Neuronal stem cell (in vitro differentiated cells): ENCODE measurements at regions not wholly inside any gene's neighbourhood (a gene's known extent, or its start where the extent isn't known, plus 50 kb on each side); places are given as distances from the start of the nearest gene placed in this dataset.

Experiments
- DNase-seq: peaks from one replicate; pipeline ENCODE4 v3.0.0-alpha.2; 2013; ENCODE audit warnings: low spot score
- H2AFZ ChIP-seq: one replicate; pipeline ENCODE4 v1.6.1; 2013; ENCODE audit warnings: mild to moderate bottlenecking, low read length, inconsistent platforms
- H2AK5ac ChIP-seq: 2 replicates; pipeline ENCODE4 v1.6.1; 2013; ENCODE audit warnings: low read depth, mild to moderate bottlenecking, inconsistent platforms, low read length, moderate library complexity, mixed read lengths
- H2BK120ac ChIP-seq: 2 replicates; pipeline ENCODE4 v1.6.1; 2013; ENCODE audit warnings: low read depth, mild to moderate bottlenecking, inconsistent platforms, low read length, moderate library complexity, mixed read lengths
- H2BK12ac ChIP-seq: one replicate; pipeline ENCODE4 v1.6.1; 2013; ENCODE audit warnings: low read length, inconsistent platforms
- H2BK15ac ChIP-seq: 2 replicates; pipeline ENCODE4 v1.6.1; 2013; ENCODE audit warnings: mild to moderate bottlenecking, low read length, inconsistent platforms, mixed read lengths
- H2BK5ac ChIP-seq: one replicate; pipeline ENCODE4 v1.6.1; 2013; ENCODE audit warnings: inconsistent platforms, mild to moderate bottlenecking, low read length, moderate library complexity
- H3K14ac ChIP-seq: one replicate; pipeline ENCODE4 v1.6.1; 2013; ENCODE audit warnings: low read length, inconsistent platforms
- H3K18ac ChIP-seq: 2 replicates; pipeline ENCODE4 v1.6.1; 2013; ENCODE audit warnings: low read length, inconsistent platforms
- H3K23ac ChIP-seq: 2 replicates; pipeline ENCODE4 v1.6.1; 2013; ENCODE audit warnings: low read depth, mild to moderate bottlenecking, mixed read lengths, low read length, inconsistent platforms; ENCODE audit not compliant: poor library complexity
- H3K27ac ChIP-seq: replicated peaks from 3 replicates; pipeline ENCODE4 v1.5.1; 2013; ENCODE audit warnings: low read length, inconsistent platforms
- H3K27me3 ChIP-seq, 3 experiments: 2 replicates each; pipeline ENCODE4 v1.6.1; 2013; ENCODE audit warnings: low read length in 3 of 3, mild to moderate bottlenecking in 2 of 3, inconsistent platforms in 1 of 3, low read depth in 1 of 3, mixed read lengths in 1 of 3, moderate library complexity in 1 of 3; ENCODE audit not compliant: control insufficient read depth in 3 of 3, insufficient read depth in 3 of 3
- H3K36me3 ChIP-seq, 2 donors: replicated peaks in 1 of 2; 2 replicates each; pipeline ENCODE4 v1.6.1; 2013; ENCODE audit warnings: low read length in 2 of 2; ENCODE audit not compliant: control insufficient read depth in 2 of 2, insufficient read depth in 2 of 2
- H3K4ac ChIP-seq: 2 replicates; pipeline ENCODE4 v1.6.1; 2013; ENCODE audit warnings: inconsistent platforms, mild to moderate bottlenecking, low read length, moderate library complexity
- H3K4me1 ChIP-seq, 2 donors: 1 replicate in 1 of 2; 2 replicates in 1 of 2; pipeline ENCODE4 v1.6.1; 2013; ENCODE audit warnings: low read length in 2 of 2, low read depth in 1 of 2; ENCODE audit not compliant: control insufficient read depth in 2 of 2, insufficient read depth in 1 of 2
- H3K4me2 ChIP-seq: one replicate; pipeline ENCODE4 v1.6.1; 2013; ENCODE audit warnings: mild to moderate bottlenecking, low read length, inconsistent platforms; ENCODE audit not compliant: insufficient read depth, poor library complexity, severe bottlenecking
- H3K4me3 ChIP-seq, 2 donors: 2 replicates each; pipeline ENCODE4 v1.5.1; 2013; ENCODE audit warnings: low read length in 2 of 2, mild to moderate bottlenecking in 2 of 2, inconsistent platforms in 1 of 2, moderate library complexity in 1 of 2
- H3K79me1 ChIP-seq: one replicate; pipeline ENCODE4 v1.6.1; 2013; ENCODE audit warnings: low read depth, mild to moderate bottlenecking, inconsistent platforms, low read length, moderate library complexity
- H3K9ac ChIP-seq: one replicate; pipeline ENCODE4 v1.6.1; 2013; ENCODE audit warnings: mild to moderate bottlenecking, low read depth, low read length, inconsistent platforms; ENCODE audit not compliant: poor library complexity
- H3K9me3 ChIP-seq, 2 donors: replicated peaks in 1 of 2; 2 replicates each; pipeline versions ENCODE3 to v1.6.1; 2013; ENCODE audit warnings: low read length in 2 of 2, mild to moderate bottlenecking in 2 of 2, inconsistent platforms in 1 of 2, low read depth in 1 of 2, mixed read lengths in 1 of 2, moderate library complexity in 1 of 2; ENCODE audit not compliant: control insufficient read depth in 2 of 2, insufficient read depth in 1 of 2
- H4K8ac ChIP-seq: one replicate; pipeline ENCODE4 v1.6.1; 2013; ENCODE audit warnings: low read depth, mild to moderate bottlenecking, inconsistent platforms, low read length, moderate library complexity
- H4K91ac ChIP-seq: one replicate; pipeline ENCODE4 v1.6.1; 2013; ENCODE audit warnings: low read length, low read depth, mild to moderate bottlenecking, inconsistent platforms; ENCODE audit not compliant: poor library complexity
- WGBS, 2 donors: extraction: QIAGEN DNeasy Blood & Tissue Kit; methylation state at CpG; one replicate each; pipeline ENCODE4 v1.1.7; 2013; ENCODE audit warnings: missing lambda C conversion rate in 2 of 2, mixed read lengths in 1 of 2; ENCODE audit not compliant: insufficient read length in 2 of 2, insufficient replicate concordance in 1 of 2; ENCODE audit errors: extremely low coverage in 2 of 2; 5-methylcytosine and 5-hydroxymethylcytosine counted together

DNA sequence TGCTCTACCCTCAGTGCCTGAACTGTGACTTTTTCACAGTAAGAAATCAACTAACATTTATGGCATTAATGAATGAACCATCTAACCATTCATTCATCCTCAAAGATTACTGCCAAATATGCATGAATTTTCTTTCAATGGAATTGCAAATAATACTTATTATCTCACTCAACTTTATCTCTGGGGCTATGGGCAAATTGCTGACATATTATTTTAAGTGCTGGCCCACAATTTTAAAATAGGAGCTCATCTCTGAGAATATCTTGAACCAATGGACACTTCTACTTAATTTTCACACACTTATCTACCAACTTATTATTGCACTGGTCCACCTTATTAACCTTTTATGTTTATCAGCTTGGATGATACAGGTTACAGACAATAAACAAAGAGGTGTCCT is 182.8 kb downstream of the RBM43 start:
- Histone ChIP-seq H4K91ac (no peak overlapping the region), H3K9ac (no peak overlapping the region), H3K23ac (no peak overlapping the region), H2AFZ (no peak overlapping the region), H3K18ac (no peak overlapping the region), H2BK5ac (no peak overlapping the region), H3K27me3 (no peaks in the 10 kb centered on the region), H3K79me1 (no peaks in the 10 kb centered on the region), H3K4me1 (peaks cover 0 to 2% of the 10 kb centered on the region in 2 donors), H3K4me3 (no peak overlapping the region), H3K9me3 (no peaks in the 10 kb centered on the region), H3K4me2 (no peak overlapping the region), H2BK12ac (no peak overlapping the region), H3K27ac (no peak overlapping the region), H4K8ac (no peak overlapping the region), H3K14ac (no peak overlapping the region), H2AK5ac (no peak overlapping the region), H2BK120ac (no peak overlapping the region), H2BK15ac (no peak overlapping the region), H3K36me3 (no peaks in the 10 kb centered on the region), H3K4ac (no peak overlapping the region)
- DNase-seq = no peak

DNA sequence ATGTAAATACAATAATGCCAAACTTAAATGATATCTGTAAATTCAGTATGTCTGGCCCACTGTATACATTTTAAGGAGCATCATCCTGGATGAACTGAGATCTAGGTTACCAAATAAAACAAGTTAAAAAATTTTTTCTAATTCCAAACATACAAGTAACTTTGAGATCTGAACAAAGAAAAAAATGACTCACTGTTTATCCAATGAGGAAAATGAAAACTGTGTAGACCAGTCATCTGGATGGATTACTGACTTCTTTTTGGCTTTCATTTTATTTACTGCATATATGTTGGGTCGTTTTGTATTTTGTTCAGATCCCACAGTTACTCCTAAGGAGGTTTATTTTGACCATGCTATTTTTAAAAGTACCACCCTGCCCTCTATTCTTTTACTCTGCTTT is 189.8 kb downstream of the RBM43 start:
- Histone ChIP-seq H2BK120ac (no peak overlapping the region), H3K27ac (no peak overlapping the region), H2BK12ac (no peak overlapping the region)

DNA sequence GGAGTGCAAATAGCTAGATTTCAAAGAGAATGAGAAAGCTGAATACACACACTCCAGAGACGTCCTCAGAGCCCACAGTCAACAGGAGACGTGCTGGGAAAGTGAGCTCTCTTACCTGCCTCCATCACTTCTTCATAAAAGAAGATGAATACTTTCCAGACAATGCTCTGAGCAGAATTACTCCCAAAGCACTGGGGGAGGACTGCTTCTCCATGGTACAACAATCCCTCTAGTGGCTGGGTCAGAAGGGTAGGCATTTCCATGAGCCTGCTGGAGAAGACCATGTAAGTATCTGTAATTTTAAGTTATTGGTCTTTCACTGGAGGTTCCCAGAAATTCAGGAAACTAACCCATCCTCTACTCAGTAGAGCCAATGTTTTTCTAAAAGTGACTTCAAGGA is 190.3 kb downstream of the RBM43 start:
- no peak overlapping the region for H3K9ac ChIP-seq
- no peak overlapping the region for H2BK15ac ChIP-seq
- H3K27me3 ChIP-seq = no peaks in the 10 kb centered on the region
- no peak overlapping the region for H2AK5ac ChIP-seq
- H3K9me3 ChIP-seq = no peaks in the 10 kb centered on the region
- peaks cover 2% of the 10 kb centered on the region for H3K79me1 ChIP-seq
- H2BK12ac ChIP-seq = no peak overlapping the region
- H3K4me2 ChIP-seq = no peak overlapping the region
- H4K8ac ChIP-seq = no peak overlapping the region
- H2AFZ ChIP-seq = peak overlapping the region; percentile 28
- H3K23ac ChIP-seq = no peak overlapping the region
- H3K18ac ChIP-seq = no peak overlapping the region
- H3K4me3 ChIP-seq = no peak overlapping the region
- no peak overlapping the region for H2BK5ac ChIP-seq
- no peak for DNase-seq
- H3K36me3 ChIP-seq = no peaks in the 10 kb centered on the region
- WGBS, 2 donors = no CpG with 5 or more reads among the region's 2 CpGs
- H2BK120ac ChIP-seq = no peak overlapping the region
- no peak overlapping the region for H3K4ac ChIP-seq
- H3K14ac ChIP-seq = no peak overlapping the region
- no peak overlapping the region for H4K91ac ChIP-seq
- H3K4me1 ChIP-seq = peaks cover 0 to 4% of the 10 kb centered on the region in 2 donors
- H3K27ac ChIP-seq = no peak overlapping the region

More for the DNA sequence above, 189.8 kb downstream of the RBM43 start:
- Histone ChIP-seq H2AK5ac (no peak overlapping the region), H2BK15ac (no peak overlapping the region), H3K36me3 (no peaks in the 10 kb centered on the region), H3K27me3 (no peaks in the 10 kb centered on the region), H3K4ac (no peak overlapping the region), H4K8ac (no peak overlapping the region), H3K9me3 (no peaks in the 10 kb centered on the region), H3K79me1 (peaks cover 2% of the 10 kb centered on the region), H3K18ac (no peak overlapping the region), H3K23ac (no peak overlapping the region), H4K91ac (no peak overlapping the region), H3K9ac (no peak overlapping the region), H2AFZ (no peak overlapping the region), H3K4me3 (no peak overlapping the region), H2BK5ac (no peak overlapping the region), H3K4me1 (peaks cover 0 to 4% of the 10 kb centered on the region in 2 donors), H3K4me2 (no peak overlapping the region), H3K14ac (no peak overlapping the region)
- DNase-seq = no peak
- no CpG with 5 or more reads among the region's 1 CpG for WGBS, 2 donors

DNA sequence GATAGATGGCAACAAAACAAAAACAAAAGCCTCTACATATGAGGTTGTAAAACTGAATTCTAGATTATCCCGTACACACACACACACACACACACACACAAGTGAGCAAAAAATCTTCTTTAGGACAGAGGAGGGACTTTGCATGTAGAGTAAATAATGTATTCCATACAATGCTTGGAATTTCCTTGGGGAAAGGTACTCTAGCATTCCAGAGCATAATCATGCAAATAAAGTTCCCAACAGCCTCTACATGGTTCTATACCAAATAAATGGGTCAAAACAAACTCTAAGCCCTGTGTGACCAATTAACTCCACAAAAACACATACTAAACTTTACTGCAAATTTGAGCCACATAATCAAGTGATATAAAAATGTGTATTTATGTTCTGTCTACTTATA is 191.4 kb downstream of the RBM43 start:
- Histone ChIP-seq H2BK15ac (no peak overlapping the region), H3K18ac (no peak overlapping the region), H4K8ac (no peak overlapping the region), H3K9ac (no peak overlapping the region), H2AFZ (peak overlapping the region; percentile 35), H2BK12ac (no peak overlapping the region), H3K36me3 (no peaks in the 10 kb centered on the region), H3K4ac (no peak overlapping the region), H3K4me3 (no peak overlapping the region), H2BK5ac (no peak overlapping the region), H2AK5ac (no peak overlapping the region), H3K23ac (no peak overlapping the region), H3K27me3 (no peaks in the 10 kb centered on the region), H3K4me2 (no peak overlapping the region), H3K79me1 (peaks cover 2% of the 10 kb centered on the region), H4K91ac (no peak overlapping the region), H2BK120ac (no peak overlapping the region), H3K14ac (no peak overlapping the region), H3K27ac (no peak overlapping the region), H3K9me3 (no peaks in the 10 kb centered on the region), H3K4me1 (peaks cover 0 to 4% of the 10 kb centered on the region in 2 donors)
- no peak for DNase-seq
- no CpG with 5 or more reads among the region's 1 CpG for WGBS, 2 donors
